Transverse colon (tissue), 4 donors: ENCODE measurements at regions not wholly inside any gene's neighbourhood (a gene's known extent, or its start where the extent isn't known, plus 50 kb on each side); places are given as distances from the start of the nearest gene placed in this dataset.

Experiments
- DNase-seq: peaks from one replicate; pipeline ENCODE4 v3.0.0-alpha.2; 2019
- H3K27ac ChIP-seq, 4 donors: fragments of 200-600 bp; sonication (generic); 2 replicates each; pipeline ENCODE4 v1.5.1; 2016 to 2018; ENCODE audit warnings: inconsistent platforms in 4 of 4
- H3K27me3 ChIP-seq: fragments of 200-600 bp; sonication (generic); 2 replicates; pipeline ENCODE4 v1.5.1; 2017; ENCODE audit warnings: inconsistent platforms
- H3K36me3 ChIP-seq, 4 donors: fragments of 200-600 bp; sonication (generic); 2 replicates each; pipeline ENCODE4 v1.5.1; 2017 to 2019; ENCODE audit warnings: inconsistent platforms in 4 of 4
- H3K4me1 ChIP-seq, 4 donors: fragments of 200-600 bp; sonication (generic); 2 replicates each; pipeline ENCODE4 v1.5.1; 2017 to 2020; ENCODE audit warnings: inconsistent platforms in 4 of 4
- H3K4me3 ChIP-seq, 4 donors: fragments of 200-600 bp; sonication (generic); 1 replicate in 1 of 4; 2 replicates in 3 of 4; pipeline versions ENCODE4 v1.5.1 to v1.6.1; 2017 to 2019; ENCODE audit warnings: inconsistent platforms in 4 of 4
- H3K9me3 ChIP-seq, 2 donors: fragments of 200-600 bp; sonication (generic); 2 replicates each; pipeline ENCODE4 v1.5.1; 2017 to 2019; ENCODE audit warnings: inconsistent platforms in 2 of 2
- CTCF ChIP-seq, 5 experiments: fragments of 200-600 bp in 3 of 5; fragments of 450-650 bp in 2 of 5; sonication (generic) in 3 of 5; IDR thresholded peaks; 1 replicate in 2 of 5; 2 replicates in 3 of 5; pipeline ENCODE4 v1.5.1; 2016 to 2017; ENCODE audit warnings: antibody characterized with exemption in 5 of 5, inconsistent platforms in 3 of 5, mild to moderate bottlenecking in 2 of 5, moderate library complexity in 1 of 5
- EP300 ChIP-seq: sonication (generic); formaldehyde crosslinking; IDR thresholded peaks from one replicate; pipeline ENCODE4 v1.6.1; 2017; ENCODE audit warnings: antibody characterized with exemption, low read depth
- POLR2A ChIP-seq: fragments of 450-650 bp; IDR thresholded peaks from one replicate; pipeline ENCODE4 v1.6.1; 2016; ENCODE audit warnings: antibody characterized with exemption, mild to moderate bottlenecking, moderate library complexity
- POLR2AphosphoS5 ChIP-seq, 3 donors: sonication (generic); formaldehyde crosslinking; IDR thresholded peaks; one replicate each; pipeline ENCODE4 v1.6.1; 2016; ENCODE audit warnings: antibody characterized with exemption in 3 of 3
- WGBS, 2 donors: methylation state at CpG; one replicate each; pipeline ENCODE4 v1.1.5; 2018; ENCODE audit warnings: low coverage in 1 of 2; 5-methylcytosine and 5-hydroxymethylcytosine counted together
- in situ Hi-C, 4 donors: fragments of 200-750 bp; cut with MboI; loops; one replicate each; pipeline versions ENCODE4 v1.15.0 to v1.15.1; 2017; ENCODE audit warnings: low sequenced_read_pairs in 3 of 4, low pct_ligation_motif_present in 1 of 4, low pct_unique_long_range_greater_than_20kb in 1 of 4
- intact Hi-C: fragments of 100-400 bp; cut with DNase I; formaldehyde crosslinking; loops from one replicate; pipeline ENCODE4 v1.15.1; 2023; ENCODE audit warnings: low total_unique reads

DNA sequence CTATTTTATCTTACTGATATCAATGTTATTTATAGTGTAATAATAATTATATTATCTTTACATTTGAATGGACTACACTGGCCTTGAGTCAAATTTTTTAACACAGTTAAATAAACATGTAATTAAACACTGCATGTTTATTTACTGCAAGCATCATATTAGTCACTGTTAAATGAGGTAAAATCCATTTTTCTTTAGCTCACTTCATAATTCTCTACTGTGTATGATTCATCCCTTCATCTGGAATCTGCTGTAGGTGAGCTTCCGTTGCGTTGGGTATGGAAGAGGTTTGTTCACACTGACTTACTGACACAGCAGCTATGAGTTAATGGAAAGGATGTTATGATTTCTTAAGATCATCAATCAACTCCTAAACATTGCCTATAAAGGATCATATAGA is 572.3 kb downstream of the PCDH11X start:
- in situ Hi-C loops, result no loop called here
- H3K4me1 ChIP-seq, result no peaks in the 10 kb centered on the region
- no peaks in the 10 kb centered on the region for H3K9me3 ChIP-seq
- H3K27me3 ChIP-seq, result no peaks in the 10 kb centered on the region
- no peak for DNase-seq
- no peak overlapping the region for H3K27ac ChIP-seq
- H3K4me3 ChIP-seq, result no peak overlapping the region
- intact Hi-C loops, result no loop called here
- H3K36me3 ChIP-seq, result no peaks in the 10 kb centered on the region
- WGBS, 2 donors, result 80 to 93% methylated on average over 2 of the region's 2 CpGs
- no peak for TF ChIP-seq EP300
- TF ChIP-seq POLR2A, result no peak
- no peak for TF ChIP-seq CTCF (IDR thresholded peaks at IDR 0.05)
- TF ChIP-seq POLR2AphosphoS5 (IDR thresholded peaks at IDR 0.05), result no peak
